GM23338 (cell line): ENCODE measurements at regions not wholly inside any gene's neighbourhood (a gene's known extent, or its start where the extent isn't known, plus 50 kb on each side); places are given as distances from the start of the nearest gene placed in this dataset.

Experiments used
- ATAC-seq: fragments of 200-7000 bp; cut with Tn5 transposase; 3 replicates; pipeline ENCODE4 v1.9.1; 2020
- DNase-seq: peaks from one replicate; pipeline ENCODE4 v3.0.0-alpha.2; 2015; ENCODE audit warnings: low spot score
- H2AFZ ChIP-seq: fragments of 200-600 bp; sonication (generic); 2 replicates; pipeline ENCODE4 v1.8.0; 2016; ENCODE audit warnings: antibody characterized with exemption, mild to moderate bottlenecking, moderate library complexity
- H3F3A ChIP-seq: fragments of 200-600 bp; sonication (generic); replicated peaks from 2 replicates; pipeline ENCODE4 v1.8.0; 2017; ENCODE audit warnings: antibody characterized with exemption, mixed run types, low read depth
- H3K27ac ChIP-seq: fragments of 200-600 bp; sonication (generic); 2 replicates; pipeline ENCODE4 v1.6.1; 2016; ENCODE audit warnings: low read depth
- H3K27me3 ChIP-seq: fragments of 200-600 bp; sonication (generic); 2 replicates; pipeline ENCODE4 v1.8.0; 2016; ENCODE audit warnings: mild to moderate bottlenecking, mixed run types, moderate library complexity; ENCODE audit not compliant: insufficient read depth
- H3K36me3 ChIP-seq: fragments of 200-600 bp; sonication (generic); 2 replicates; pipeline ENCODE4 v1.8.0; 2016; ENCODE audit warnings: mild to moderate bottlenecking; ENCODE audit not compliant: insufficient read depth
- H3K4me1 ChIP-seq: fragments of 200-600 bp; sonication (generic); 2 replicates; pipeline ENCODE4 v1.8.0; 2016; ENCODE audit warnings: mild to moderate bottlenecking, moderate library complexity; ENCODE audit not compliant: insufficient read depth
- H3K4me2 ChIP-seq: fragments of 200-600 bp; sonication (generic); 2 replicates; pipeline ENCODE4 v1.7.1; 2017; ENCODE audit warnings: mixed run types
- H3K4me3 ChIP-seq: fragments of 200-600 bp; sonication (generic); 2 replicates; pipeline ENCODE4 v1.6.1; 2016; ENCODE audit warnings: mixed run types
- H3K79me2 ChIP-seq: fragments of 200-600 bp; sonication (generic); replicated peaks from 2 replicates; pipeline ENCODE4 v1.8.0; 2017; ENCODE audit warnings: mild to moderate bottlenecking; ENCODE audit not compliant: insufficient read depth
- H3K9me2 ChIP-seq: fragments of 200-600 bp; sonication (generic); 2 replicates; pipeline ENCODE4 v1.8.0; 2017; ENCODE audit not compliant: insufficient read depth
- H4K20me1 ChIP-seq: fragments of 200-600 bp; sonication (generic); replicated peaks from 2 replicates; pipeline ENCODE4 v1.8.0; 2017; ENCODE audit warnings: mild to moderate bottlenecking; ENCODE audit not compliant: insufficient read depth
- H3K27ac Mint-ChIP-seq: 2 replicates; pipeline ENCODE4 v1.8.0; 2020; ENCODE audit warnings: inconsistent platforms, mild to moderate bottlenecking, moderate library complexity, mixed read lengths
- H3K27me3 Mint-ChIP-seq: 3 replicates; pipeline ENCODE4 v1.8.0; 2022; ENCODE audit warnings: low read depth, mild to moderate bottlenecking, moderate library complexity, mixed read lengths, inconsistent platforms; ENCODE audit not compliant: insufficient read depth, poor library complexity
- H3K36me3 Mint-ChIP-seq: 3 replicates; pipeline ENCODE4 v1.8.0; 2021; ENCODE audit warnings: low read depth, mild to moderate bottlenecking, inconsistent platforms, moderate library complexity, mixed read lengths
- H3K4me1 Mint-ChIP-seq: 3 replicates; pipeline ENCODE4 v1.8.0; 2020; ENCODE audit warnings: mild to moderate bottlenecking, inconsistent platforms, mixed read lengths
- H3K4me3 Mint-ChIP-seq: 3 replicates; pipeline ENCODE4 v1.8.0; 2021; ENCODE audit warnings: moderate library complexity, mild to moderate bottlenecking, inconsistent platforms, mixed read lengths
- H3K9me3 Mint-ChIP-seq: 3 replicates; pipeline ENCODE4 v1.8.0; 2020; ENCODE audit warnings: moderate library complexity, mild to moderate bottlenecking, inconsistent platforms, mixed read lengths
- TF ChIP-seq, protein P1 (sequence below), 2 experiments: fragments of 200-600 bp in 1 of 2; sonication (generic) in 1 of 2; conservative IDR thresholded peaks; 2 replicates each; pipeline versions ENCODE4 v1.5.1 to v1.6.1; 2016 to 2017; ENCODE audit warnings: antibody characterized with exemption in 2 of 2, low read depth in 2 of 2, mild to moderate bottlenecking in 2 of 2, moderate library complexity in 1 of 2

DNA sequence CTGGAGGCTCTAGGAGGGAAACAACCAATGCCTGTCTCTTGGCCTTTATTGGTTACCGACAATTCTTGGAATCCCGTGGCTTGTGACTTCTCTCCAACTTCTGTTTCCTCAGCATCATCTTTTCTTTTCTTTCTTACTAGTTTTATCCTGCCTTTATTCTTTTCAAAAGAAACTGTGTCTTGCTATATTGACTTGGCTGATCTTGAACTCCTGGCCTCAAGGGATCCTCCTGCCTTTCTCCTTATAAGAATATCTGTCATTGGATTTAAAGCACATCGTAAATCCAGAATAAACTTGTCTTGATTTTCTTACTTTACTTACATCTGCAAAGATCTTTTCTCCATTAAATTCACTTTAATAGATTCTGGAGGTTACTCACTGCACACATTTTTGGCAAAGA is 49.9 kb upstream of the UGT2B10 start:
- Histone ChIP-seq H2AFZ (no peak overlapping the region), H3K27ac (no peak overlapping the region), H3K79me2 (no peaks in the 10 kb centered on the region), H3K4me2 (no peak overlapping the region), H3F3A (no peaks in the 10 kb centered on the region), H3K9me2 (peaks cover 5% of the 10 kb centered on the region), H3K4me1 (no peaks in the 10 kb centered on the region), H3K36me3 (no peaks in the 10 kb centered on the region), H3K27me3 (no peaks in the 10 kb centered on the region), H3K4me3 (no peak overlapping the region), H4K20me1 (no peaks in the 10 kb centered on the region)
- TF ChIP-seq, protein P1, sequence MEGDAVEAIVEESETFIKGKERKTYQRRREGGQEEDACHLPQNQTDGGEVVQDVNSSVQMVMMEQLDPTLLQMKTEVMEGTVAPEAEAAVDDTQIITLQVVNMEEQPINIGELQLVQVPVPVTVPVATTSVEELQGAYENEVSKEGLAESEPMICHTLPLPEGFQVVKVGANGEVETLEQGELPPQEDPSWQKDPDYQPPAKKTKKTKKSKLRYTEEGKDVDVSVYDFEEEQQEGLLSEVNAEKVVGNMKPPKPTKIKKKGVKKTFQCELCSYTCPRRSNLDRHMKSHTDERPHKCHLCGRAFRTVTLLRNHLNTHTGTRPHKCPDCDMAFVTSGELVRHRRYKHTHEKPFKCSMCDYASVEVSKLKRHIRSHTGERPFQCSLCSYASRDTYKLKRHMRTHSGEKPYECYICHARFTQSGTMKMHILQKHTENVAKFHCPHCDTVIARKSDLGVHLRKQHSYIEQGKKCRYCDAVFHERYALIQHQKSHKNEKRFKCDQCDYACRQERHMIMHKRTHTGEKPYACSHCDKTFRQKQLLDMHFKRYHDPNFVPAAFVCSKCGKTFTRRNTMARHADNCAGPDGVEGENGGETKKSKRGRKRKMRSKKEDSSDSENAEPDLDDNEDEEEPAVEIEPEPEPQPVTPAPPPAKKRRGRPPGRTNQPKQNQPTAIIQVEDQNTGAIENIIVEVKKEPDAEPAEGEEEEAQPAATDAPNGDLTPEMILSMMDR (conservative IDR thresholded peaks at IDR 0.05; ENCODE audit: low read depth in 2 of 2), result no peak
- ATAC-seq, result no peak
- Mint-ChIP-seq H3K4me1 (no peaks in the 10 kb centered on the region), H3K36me3 (no peaks in the 10 kb centered on the region), H3K27ac (no peak overlapping the region), H3K27me3 (peaks cover 1% of the 10 kb centered on the region), H3K4me3 (no peak overlapping the region), H3K9me3 (peaks cover 15% of the 10 kb centered on the region; the same call in 2 of the 3 replicates)
- DNase-seq, result no peak
